Tibial nerve (tissue), 4 donors: ENCODE measurements at regions not wholly inside any gene's neighbourhood (a gene's known extent, or its start where the extent isn't known, plus 50 kb on each side); places are given as distances from the start of the nearest gene placed in this dataset.

Source experiments
- EP300 ChIP-seq, 2 donors: sonication (generic); formaldehyde crosslinking; IDR thresholded peaks; one replicate each; pipeline ENCODE4 v1.6.1; 2017; ENCODE audit warnings: antibody characterized with exemption in 2 of 2, mild to moderate bottlenecking in 1 of 2
- POLR2A ChIP-seq, 2 donors: fragments of 450-650 bp; IDR thresholded peaks; one replicate each; pipeline ENCODE4 v1.6.1; 2017; ENCODE audit warnings: antibody characterized with exemption in 2 of 2, mild to moderate bottlenecking in 2 of 2, moderate library complexity in 2 of 2
- TF ChIP-seq, protein P1 (sequence below), 5 experiments: fragments of 200-600 bp in 3 of 5; fragments of 450-650 bp in 2 of 5; sonication (generic) in 3 of 5; IDR thresholded peaks; one replicate each; pipeline ENCODE4 v1.5.1; 2016 to 2019; ENCODE audit warnings: antibody characterized with exemption in 5 of 5, mild to moderate bottlenecking in 3 of 5, moderate library complexity in 2 of 5

DNA sequence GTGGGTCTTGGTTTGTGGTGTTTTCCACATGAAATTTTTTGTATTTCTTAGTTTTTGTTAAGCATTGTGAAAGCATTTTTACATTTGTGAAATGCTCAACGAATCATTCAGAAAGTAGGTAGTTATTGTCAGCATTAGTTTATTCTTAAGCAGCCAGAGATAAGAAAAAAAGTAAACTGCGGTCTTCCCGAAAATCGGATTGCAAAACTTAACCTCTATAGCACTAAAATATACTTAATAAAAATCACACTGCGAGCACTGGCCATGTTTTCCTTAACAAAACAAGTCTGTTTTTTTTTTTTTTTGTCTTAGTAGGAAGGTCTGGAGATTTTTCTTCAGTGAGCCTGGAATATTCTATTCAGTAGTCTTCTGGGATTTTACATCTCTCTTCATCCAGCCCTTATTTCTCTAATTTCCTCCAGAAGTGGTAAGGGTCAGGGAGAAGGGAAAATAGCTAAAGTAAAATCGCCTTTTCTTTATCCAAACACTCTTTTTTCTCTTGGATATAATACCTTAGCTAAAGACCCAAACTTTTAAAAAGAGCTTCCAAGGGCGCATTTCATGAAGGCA, 289.9 kb downstream of the DMAC1 start:
- TF ChIP-seq, protein P1, sequence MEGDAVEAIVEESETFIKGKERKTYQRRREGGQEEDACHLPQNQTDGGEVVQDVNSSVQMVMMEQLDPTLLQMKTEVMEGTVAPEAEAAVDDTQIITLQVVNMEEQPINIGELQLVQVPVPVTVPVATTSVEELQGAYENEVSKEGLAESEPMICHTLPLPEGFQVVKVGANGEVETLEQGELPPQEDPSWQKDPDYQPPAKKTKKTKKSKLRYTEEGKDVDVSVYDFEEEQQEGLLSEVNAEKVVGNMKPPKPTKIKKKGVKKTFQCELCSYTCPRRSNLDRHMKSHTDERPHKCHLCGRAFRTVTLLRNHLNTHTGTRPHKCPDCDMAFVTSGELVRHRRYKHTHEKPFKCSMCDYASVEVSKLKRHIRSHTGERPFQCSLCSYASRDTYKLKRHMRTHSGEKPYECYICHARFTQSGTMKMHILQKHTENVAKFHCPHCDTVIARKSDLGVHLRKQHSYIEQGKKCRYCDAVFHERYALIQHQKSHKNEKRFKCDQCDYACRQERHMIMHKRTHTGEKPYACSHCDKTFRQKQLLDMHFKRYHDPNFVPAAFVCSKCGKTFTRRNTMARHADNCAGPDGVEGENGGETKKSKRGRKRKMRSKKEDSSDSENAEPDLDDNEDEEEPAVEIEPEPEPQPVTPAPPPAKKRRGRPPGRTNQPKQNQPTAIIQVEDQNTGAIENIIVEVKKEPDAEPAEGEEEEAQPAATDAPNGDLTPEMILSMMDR (IDR thresholded peaks at IDR 0.05): no peak
- TF ChIP-seq EP300 (IDR thresholded peaks at IDR 0.05): no peak
- no peak for TF ChIP-seq POLR2A (IDR thresholded peaks at IDR 0.05)
